Breast epithelium (tissue), 3 donors: ENCODE measurements at regions not wholly inside any gene's neighbourhood (a gene's known extent, or its start where the extent isn't known, plus 50 kb on each side); places are given as distances from the start of the nearest gene placed in this dataset.

ENCODE experiments used
- POLR2A ChIP-seq: fragments of 450-650 bp; IDR thresholded peaks from one replicate; pipeline ENCODE4 v1.6.1; 2016; ENCODE audit warnings: antibody characterized with exemption, mild to moderate bottlenecking, moderate library complexity
- POLR2AphosphoS5 ChIP-seq, 3 donors: sonication (generic); formaldehyde crosslinking; IDR thresholded peaks; one replicate each; pipeline ENCODE4 v1.6.1; 2017; ENCODE audit warnings: antibody characterized with exemption in 3 of 3
- TF ChIP-seq, protein P1 (sequence below), 3 donors: fragments of 450-650 bp; IDR thresholded peaks; one replicate each; pipeline ENCODE4 v1.5.1; 2016 to 2017; ENCODE audit warnings: antibody characterized with exemption in 3 of 3, mild to moderate bottlenecking in 3 of 3, moderate library complexity in 3 of 3

DNA sequence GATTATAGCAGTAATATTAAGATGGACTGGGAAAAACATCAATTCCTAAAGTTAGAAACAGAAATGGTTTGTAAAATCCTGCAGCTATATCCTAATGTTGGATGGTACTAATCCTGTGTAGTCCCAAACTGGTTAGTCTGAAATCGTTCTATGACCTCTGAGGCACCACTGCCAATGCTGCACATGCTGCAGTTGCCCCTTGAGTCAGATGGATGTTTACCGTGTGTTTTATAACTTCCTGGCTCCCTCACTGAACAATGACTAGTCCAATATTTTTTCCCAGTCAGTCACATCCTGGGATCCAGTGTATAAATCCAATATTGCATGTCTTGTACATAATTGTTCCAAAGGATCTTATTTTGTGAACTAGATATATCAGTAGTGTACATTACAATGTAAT, 226.7 kb upstream of the PKDCC start:
- TF ChIP-seq, protein P1, sequence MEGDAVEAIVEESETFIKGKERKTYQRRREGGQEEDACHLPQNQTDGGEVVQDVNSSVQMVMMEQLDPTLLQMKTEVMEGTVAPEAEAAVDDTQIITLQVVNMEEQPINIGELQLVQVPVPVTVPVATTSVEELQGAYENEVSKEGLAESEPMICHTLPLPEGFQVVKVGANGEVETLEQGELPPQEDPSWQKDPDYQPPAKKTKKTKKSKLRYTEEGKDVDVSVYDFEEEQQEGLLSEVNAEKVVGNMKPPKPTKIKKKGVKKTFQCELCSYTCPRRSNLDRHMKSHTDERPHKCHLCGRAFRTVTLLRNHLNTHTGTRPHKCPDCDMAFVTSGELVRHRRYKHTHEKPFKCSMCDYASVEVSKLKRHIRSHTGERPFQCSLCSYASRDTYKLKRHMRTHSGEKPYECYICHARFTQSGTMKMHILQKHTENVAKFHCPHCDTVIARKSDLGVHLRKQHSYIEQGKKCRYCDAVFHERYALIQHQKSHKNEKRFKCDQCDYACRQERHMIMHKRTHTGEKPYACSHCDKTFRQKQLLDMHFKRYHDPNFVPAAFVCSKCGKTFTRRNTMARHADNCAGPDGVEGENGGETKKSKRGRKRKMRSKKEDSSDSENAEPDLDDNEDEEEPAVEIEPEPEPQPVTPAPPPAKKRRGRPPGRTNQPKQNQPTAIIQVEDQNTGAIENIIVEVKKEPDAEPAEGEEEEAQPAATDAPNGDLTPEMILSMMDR (IDR thresholded peaks at IDR 0.05) = no peak
- no peak for TF ChIP-seq POLR2A
- TF ChIP-seq POLR2AphosphoS5 (IDR thresholded peaks at IDR 0.05) = no peak
